ENCODE measurements at regions not wholly inside any gene's neighbourhood (a gene's known extent, or its start where the extent isn't known, plus 50 kb on each side); places are given as distances from the start of the nearest gene placed in this dataset.

- no peak for DNase-seq
Measured at GRCh38 chr5:35359859-35360258, 129.6 kb upstream of the PRLR start.

- no peak for DNase-seq
Measured at GRCh38 chr5:35357973-35358372, 127.7 kb upstream of the PRLR start.

- no peak for DNase-seq
Measured at GRCh38 chr5:35356725-35357124, 126.4 kb upstream of the PRLR start.

- no peak for DNase-seq
Measured at GRCh38 chr5:35354751-35355150, 124.5 kb upstream of the PRLR start.

DNA sequence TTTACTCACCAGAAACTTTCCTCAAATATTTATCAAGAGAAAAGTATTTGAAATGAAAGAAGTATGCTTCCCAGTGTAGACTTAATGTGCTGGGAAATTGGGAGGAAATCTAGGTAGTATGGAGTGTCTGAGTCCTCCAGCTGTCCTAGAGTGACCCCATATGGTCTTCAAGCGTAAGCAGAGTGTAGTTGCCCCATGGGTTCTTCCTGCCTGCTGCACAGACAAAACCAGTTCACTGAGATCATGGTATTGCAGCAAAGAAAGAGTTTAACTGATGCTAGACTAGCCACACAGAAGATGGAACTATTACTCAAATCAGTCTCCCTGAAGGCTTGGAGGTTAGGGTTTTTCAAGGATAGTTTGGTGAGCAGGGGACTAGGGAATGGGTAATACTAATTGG lies 114.9 kb upstream of the PRLR start:
- no peak for DNase-seq

DNA sequence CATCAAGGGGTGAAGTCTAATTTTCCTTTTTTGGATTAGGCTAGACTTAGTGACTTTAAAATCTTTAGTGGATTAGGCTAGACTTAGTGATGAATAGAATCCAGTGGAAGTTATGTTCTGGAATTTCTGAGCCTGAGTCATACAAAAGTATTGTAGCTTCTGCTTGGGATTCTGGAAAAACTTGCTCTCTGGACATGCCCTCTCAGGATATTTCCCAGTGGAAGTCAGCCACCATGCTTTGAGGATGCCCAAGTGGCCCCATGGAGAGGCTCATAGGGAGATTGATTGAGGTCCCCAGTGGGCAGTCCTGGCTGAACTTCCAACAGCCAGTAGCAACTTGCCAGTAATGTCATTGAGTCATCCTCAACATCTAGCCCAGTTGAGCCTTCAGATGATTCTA lies 112.4 kb upstream of the PRLR start:
- no peak for DNase-seq

DNA sequence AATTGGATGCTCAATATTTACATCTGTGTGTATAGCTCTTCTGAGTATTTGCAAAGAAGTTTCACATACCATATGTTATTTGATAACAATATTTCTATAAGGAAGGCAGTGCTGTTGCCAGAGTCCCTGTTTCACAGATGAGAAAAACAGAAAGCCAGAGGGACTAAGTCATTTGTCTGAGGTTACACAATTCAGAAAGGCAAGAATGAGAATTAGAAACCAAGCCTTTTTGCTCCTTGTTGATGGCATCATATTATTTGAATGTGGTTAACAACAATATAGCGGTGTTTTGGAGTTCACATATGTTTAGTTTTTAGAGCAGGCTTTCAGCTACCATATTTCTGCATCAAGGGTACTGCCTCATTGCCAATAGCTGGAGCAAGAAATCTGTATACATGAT lies 110.9 kb upstream of the PRLR start:
- no peak for DNase-seq

DNA sequence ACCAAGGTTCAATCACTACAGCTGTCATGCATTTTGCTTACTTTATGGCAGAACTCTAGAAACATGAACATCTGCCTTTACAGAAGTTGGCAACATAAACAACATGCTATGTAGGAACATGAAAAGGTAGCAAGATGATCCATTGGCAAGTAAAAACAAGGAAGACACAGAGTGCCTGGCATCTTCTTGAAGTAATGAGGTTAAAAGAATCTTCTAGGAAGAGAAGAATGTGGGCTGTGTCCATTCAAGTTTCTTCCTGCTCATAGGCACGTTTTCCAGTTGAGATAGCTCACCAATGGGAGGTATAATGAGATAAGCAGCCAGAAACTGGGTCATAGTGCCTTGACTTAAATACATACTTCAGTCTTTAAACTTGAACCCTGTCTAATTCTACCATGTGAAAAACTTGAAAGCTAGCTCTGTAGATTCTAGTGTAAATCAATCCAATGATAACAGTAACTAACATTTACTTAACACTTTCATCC lies 109.4 kb upstream of the PRLR start:
- DNase-seq, result no peak

- no peak for DNase-seq
Measured at GRCh38 chr5:35339006-35339405, 108.7 kb upstream of the PRLR start.

- DNase-seq, result no peak
Measured at GRCh38 chr5:35338157-35338453, 107.8 kb upstream of the PRLR start.

GRCh38 chr5:35337340-35338156 lies 107.3 kb upstream of the PRLR start:
- DNase-seq, result no peak

- DNase-seq, result no peak
Measured at GRCh38 chr5:35336230-35336629, 105.9 kb upstream of the PRLR start.

GRCh38 chr5:35335752-35336151 lies 105.5 kb upstream of the PRLR start:
- no peak for DNase-seq

- no peak for DNase-seq
Measured at GRCh38 chr5:35333366-35333765, 103.1 kb upstream of the PRLR start.

- no peak for DNase-seq
Measured at GRCh38 chr5:35331956-35332950, 102.0 kb upstream of the PRLR start.

- no peak for DNase-seq
Measured at GRCh38 chr5:35325836-35326235, 95.5 kb upstream of the PRLR start.

GRCh38 chr5:35324679-35325078 lies 94.4 kb upstream of the PRLR start:
- no peak for DNase-seq

GRCh38 chr5:35324201-35324600 lies 93.9 kb upstream of the PRLR start:
- no peak for DNase-seq

DNA sequence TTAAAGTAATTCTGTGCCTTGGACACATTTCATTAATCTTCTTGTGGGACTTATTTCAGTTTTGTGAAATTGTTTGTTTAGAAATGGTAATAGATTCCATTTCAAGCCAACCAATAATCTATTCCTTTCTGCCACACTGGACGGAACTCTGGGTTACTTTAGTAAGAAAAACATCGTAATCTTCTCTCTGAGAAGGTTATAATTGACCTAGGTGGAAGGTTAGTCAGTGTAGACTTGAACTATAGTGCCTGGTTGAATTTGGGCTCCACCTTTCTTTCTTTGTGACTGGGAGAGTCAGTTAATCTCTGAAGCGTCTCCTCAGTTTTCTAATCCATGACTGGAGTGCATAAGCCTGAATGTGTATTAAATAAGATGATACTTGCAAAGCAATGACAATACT lies 89.7 kb upstream of the PRLR start:
- no peak for DNase-seq

GRCh38 chr5:35319333-35320002 lies 89.2 kb upstream of the PRLR start:
- DNase-seq, result peak; percentile 70

DNA sequence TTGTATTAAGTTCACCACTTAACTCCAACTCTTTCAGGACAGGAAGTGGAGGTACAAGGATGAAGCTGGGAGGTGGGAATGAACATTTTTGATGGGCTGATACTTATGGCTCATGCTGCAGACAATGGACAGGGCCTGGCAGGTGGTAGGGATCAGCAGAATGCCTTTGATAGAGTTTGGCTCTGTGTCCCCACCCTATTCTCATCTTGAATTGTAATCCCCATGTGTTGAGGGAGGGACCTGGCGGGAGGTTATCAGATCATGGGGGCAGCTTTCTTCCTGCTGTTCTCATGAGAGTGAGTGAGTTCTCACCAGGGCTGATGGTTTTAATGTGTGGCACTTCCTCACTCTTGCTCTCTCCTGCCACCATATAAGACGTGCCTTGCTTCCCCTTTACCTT lies 87.3 kb upstream of the PRLR start:
- no peak for DNase-seq

DNA sequence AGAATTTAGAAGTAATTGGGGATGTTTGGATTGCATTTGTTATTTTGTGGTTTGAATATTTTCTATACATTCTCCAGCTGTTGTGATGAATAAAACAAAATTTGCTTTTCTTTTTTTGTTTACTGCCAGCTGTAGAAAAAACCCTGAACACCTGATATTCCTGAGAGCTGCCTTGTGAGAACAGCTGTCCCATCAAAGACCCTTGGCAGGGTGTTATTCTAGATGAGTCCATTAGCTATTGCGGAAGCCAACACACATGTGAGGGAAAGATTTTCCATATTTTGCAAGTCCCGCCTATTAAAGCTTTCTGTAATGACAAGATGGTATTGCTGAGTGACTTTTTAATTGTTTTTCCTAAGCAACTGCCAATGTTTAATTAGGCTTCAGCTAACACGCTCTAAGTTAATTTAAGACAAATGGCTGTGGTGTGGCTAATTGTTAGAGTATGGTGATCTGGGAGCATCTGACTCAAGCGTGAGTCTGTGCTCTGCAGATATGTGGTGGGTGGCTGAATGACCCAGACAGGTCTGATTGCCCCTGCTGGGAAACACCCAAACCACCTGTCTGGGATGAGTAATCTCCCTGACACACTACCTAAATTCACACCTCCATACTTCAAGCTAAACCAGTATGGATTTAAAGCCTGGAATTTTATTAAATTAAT lies 86.5 kb upstream of the PRLR start:
- DNase-seq, result no peak

GRCh38 chr5:35313291-35313690 lies 83.0 kb upstream of the PRLR start:
- DNase-seq, result no peak

Data from RPMI8226 (cell line).